PC-9 (cell line): ENCODE measurements at regions not wholly inside any gene's neighbourhood (a gene's known extent, or its start where the extent isn't known, plus 50 kb on each side); places are given as distances from the start of the nearest gene placed in this dataset.

Source experiments
- CTCF ChIP-seq: fragments of 200-600 bp; sonication (generic); conservative IDR thresholded peaks from 2 replicates; pipeline ENCODE4 v1.6.1; 2017; ENCODE audit warnings: mixed run types, antibody characterized with exemption, mild to moderate bottlenecking, moderate library complexity
- EZH2 ChIP-seq: fragments of 200-600 bp; sonication (generic); IDR thresholded peaks from 2 replicates; pipeline ENCODE4 v1.8.0; 2017; ENCODE audit warnings: antibody characterized with exemption, low read depth

GRCh38 chr4:96326846-96327245 is 487.0 kb downstream of the PDHA2 start:
- TF ChIP-seq CTCF (no peak), EZH2 (no peak)
